ENCODE measurements at regions not wholly inside any gene's neighbourhood (a gene's known extent, or its start where the extent isn't known, plus 50 kb on each side); places are given as distances from the start of the nearest gene placed in this dataset.

DNA sequence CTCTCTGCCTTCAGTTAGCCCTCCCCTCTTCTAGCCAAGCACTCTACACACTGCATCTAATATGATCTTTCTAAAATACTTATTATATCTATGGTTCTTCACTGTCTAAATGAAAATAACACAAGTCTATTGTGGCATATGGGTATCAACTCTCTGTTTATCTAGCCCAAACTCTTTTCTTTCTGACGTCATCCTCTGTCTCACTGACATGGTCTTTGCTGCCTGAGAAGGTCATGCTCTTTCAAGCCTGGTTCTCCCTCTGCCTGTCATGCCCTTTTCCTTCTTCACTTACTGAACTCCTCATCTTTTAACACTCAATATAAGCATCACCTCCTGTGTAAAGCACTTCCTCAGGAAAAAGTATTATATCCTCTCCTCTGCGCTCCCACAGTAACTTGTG, 672.2 kb upstream of the CT83 start:
- TF ChIP-seq POLR2AphosphoS5 (IDR thresholded peaks at IDR 0.05; ENCODE audit: low read depth, low read length) (no peak), TAF1 (IDR thresholded peaks at IDR 0.05; ENCODE audit: borderline replicate concordance, low read depth, low read length) (no peak), POLR2A (IDR thresholded peaks at IDR 0.05; ENCODE audit: low read depth, low read length) (no peak)
